ENCODE measurements at regions not wholly inside any gene's neighbourhood (a gene's known extent, or its start where the extent isn't known, plus 50 kb on each side); places are given as distances from the start of the nearest gene placed in this dataset.

- no peak overlapping the region for H3K4me3 ChIP-seq (ENCODE audit: low read length)
- TF ChIP-seq CTCF (conservative IDR thresholded peaks at IDR 0.05; ENCODE audit: low read length): no peak
- no peak for DNase-seq (ENCODE audit: low read depth)
Measured at GRCh38 chr14:100664231-100664630, 62.5 kb upstream of the DLK1 start.

GRCh38 chr14:100664841-100665510, 61.7 kb upstream of the DLK1 start:
- DNase-seq (ENCODE audit: low read depth): peak; percentile 82
- no peak for TF ChIP-seq CTCF (conservative IDR thresholded peaks at IDR 0.05; ENCODE audit: low read length)
- no peak overlapping the region; the same call in 1 of the 2 replicates for H3K4me3 ChIP-seq (ENCODE audit: low read length)

- no peak for TF ChIP-seq CTCF (conservative IDR thresholded peaks at IDR 0.05; ENCODE audit: low read length)
- DNase-seq (ENCODE audit: low read depth): peak; percentile 41
- no peak overlapping the region; the same call in 1 of the 2 replicates for H3K4me3 ChIP-seq (ENCODE audit: low read length)
Measured at GRCh38 chr14:100665511-100666032, 61.1 kb upstream of the DLK1 start.

GRCh38 chr14:100666403-100666802, 60.3 kb upstream of the DLK1 start:
- TF ChIP-seq CTCF (conservative IDR thresholded peaks at IDR 0.05; ENCODE audit: low read length): no peak
- no peak for DNase-seq (ENCODE audit: low read depth)
- H3K4me3 ChIP-seq (ENCODE audit: low read length): no peak overlapping the region

GRCh38 chr14:100666851-100667250, 59.8 kb upstream of the DLK1 start:
- no peak for DNase-seq (ENCODE audit: low read depth)
- TF ChIP-seq CTCF (conservative IDR thresholded peaks at IDR 0.05; ENCODE audit: low read length): no peak
- no peak overlapping the region for H3K4me3 ChIP-seq (ENCODE audit: low read length)

- no peak for TF ChIP-seq CTCF (conservative IDR thresholded peaks at IDR 0.05; ENCODE audit: low read length)
- DNase-seq (ENCODE audit: low read depth): no peak
- H3K4me3 ChIP-seq (ENCODE audit: low read length): no peak overlapping the region
Measured at GRCh38 chr14:100667656-100668055, 59.0 kb upstream of the DLK1 start.

- H3K4me3 ChIP-seq (ENCODE audit: low read length): no peak overlapping the region
- no peak for DNase-seq (ENCODE audit: low read depth)
- no peak for TF ChIP-seq CTCF (conservative IDR thresholded peaks at IDR 0.05; ENCODE audit: low read length)
Measured at GRCh38 chr14:100668352-100668751, 58.3 kb upstream of the DLK1 start.
